ENCODE measurements at regions not wholly inside any gene's neighbourhood (a gene's known extent, or its start where the extent isn't known, plus 50 kb on each side); places are given as distances from the start of the nearest gene placed in this dataset.

DNA sequence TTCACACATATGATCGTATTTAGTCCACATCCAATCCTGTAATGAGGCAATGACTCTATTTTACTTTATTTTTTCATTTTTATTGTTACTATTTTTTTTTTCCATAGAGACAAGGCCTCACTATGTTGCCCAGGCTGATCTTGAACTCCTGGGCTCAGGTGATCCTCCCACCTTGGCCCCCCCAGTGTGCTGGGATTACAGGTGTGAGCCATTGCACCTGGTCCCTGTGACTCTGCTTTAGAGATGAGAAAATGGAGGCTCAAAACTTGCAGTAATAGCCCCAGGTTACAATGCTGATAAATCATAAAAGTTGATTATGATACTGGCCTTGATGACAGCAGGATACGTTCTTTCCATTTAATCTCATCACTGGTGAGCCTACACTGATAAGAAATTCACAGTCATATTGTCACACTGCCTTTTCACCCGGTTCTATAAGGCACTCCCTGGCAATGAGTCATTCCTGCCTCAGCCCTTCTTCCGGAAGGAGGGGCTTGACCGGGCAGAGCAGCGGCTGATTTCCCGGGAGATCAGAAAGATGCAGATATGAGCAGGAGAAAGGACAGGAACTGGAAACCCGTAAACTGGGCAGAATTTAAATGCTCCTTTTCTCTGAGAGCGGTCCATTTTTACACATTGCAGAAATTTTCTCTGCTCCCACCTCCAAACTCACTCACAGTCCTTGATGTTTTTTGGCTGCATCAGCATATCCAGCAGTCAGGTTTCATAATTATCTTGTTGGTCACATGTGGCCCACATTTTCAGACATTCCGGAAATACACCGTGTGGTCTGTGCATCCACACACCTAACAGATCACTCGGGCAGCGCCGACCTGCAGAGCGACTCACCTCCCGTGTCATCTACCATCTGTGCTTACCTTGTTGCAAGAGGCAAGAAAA lies 616.4 kb downstream of the EFNB2 start:
- Histone ChIP-seq H3K9me3 (no peaks in the 10 kb centered on the region), H3K27me3 (no peaks in the 10 kb centered on the region), H3K4me3 (replicated peaks in 1 of 3) (no peak overlapping the region), H3K27ac (no peak overlapping the region), H3K36me3 (no peaks in the 10 kb centered on the region), H3K4me1 (no peaks in the 10 kb centered on the region)
- WGBS, 2 donors = 78 to 80% methylated on average over 16 of the region's 16 CpGs
- intact Hi-C loops (cut with DNase I) = no loop called here
- DNase-seq = no peak
- TF ChIP-seq, protein P1, sequence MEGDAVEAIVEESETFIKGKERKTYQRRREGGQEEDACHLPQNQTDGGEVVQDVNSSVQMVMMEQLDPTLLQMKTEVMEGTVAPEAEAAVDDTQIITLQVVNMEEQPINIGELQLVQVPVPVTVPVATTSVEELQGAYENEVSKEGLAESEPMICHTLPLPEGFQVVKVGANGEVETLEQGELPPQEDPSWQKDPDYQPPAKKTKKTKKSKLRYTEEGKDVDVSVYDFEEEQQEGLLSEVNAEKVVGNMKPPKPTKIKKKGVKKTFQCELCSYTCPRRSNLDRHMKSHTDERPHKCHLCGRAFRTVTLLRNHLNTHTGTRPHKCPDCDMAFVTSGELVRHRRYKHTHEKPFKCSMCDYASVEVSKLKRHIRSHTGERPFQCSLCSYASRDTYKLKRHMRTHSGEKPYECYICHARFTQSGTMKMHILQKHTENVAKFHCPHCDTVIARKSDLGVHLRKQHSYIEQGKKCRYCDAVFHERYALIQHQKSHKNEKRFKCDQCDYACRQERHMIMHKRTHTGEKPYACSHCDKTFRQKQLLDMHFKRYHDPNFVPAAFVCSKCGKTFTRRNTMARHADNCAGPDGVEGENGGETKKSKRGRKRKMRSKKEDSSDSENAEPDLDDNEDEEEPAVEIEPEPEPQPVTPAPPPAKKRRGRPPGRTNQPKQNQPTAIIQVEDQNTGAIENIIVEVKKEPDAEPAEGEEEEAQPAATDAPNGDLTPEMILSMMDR (IDR thresholded peaks at IDR 0.05) = no peak
- TF ChIP-seq POLR2A (IDR thresholded peaks at IDR 0.05) = no peak

DNA sequence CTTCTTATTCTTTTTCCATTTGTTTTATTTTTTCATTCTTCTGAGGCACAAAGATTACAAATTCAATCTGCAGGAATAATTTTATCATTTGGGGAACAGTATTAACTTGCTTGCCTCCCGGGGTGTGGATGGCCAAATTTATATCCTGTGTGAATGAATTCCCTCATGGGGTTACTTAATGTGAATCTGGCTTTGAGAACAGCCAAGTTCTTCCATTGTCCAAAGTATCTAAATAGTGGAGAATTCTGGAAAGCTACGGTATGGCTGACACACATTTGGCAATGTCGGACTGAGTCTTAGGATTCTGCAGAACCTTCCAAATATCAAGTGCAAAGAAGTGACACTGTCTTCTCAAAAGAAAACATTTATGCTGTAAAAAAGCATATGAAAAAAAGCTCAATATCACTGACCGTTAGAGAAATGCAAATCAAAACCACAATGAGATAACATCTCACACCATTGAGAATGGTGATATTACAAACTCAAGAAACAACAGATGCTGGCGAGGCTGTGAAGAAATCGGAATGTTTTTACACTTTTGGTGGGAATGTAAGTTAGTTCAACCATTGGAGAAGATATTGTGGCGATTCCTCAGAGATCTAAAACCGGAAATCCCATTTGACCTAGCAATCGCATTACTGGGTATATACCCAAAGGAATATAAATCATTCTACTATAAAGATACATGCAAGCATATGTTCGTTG lies 620.2 kb downstream of the EFNB2 start:
- Histone ChIP-seq H3K36me3 (no peaks in the 10 kb centered on the region), H3K27me3 (no peaks in the 10 kb centered on the region), H3K4me3 (replicated peaks in 1 of 3) (no peak overlapping the region), H3K9me3 (no peaks in the 10 kb centered on the region), H3K27ac (no peak overlapping the region), H3K4me1 (no peaks in the 10 kb centered on the region)
- WGBS, 2 donors = 74 to 75% methylated on average over 10 of the region's 10 CpGs
- intact Hi-C loops (cut with DNase I) = no loop called here
- DNase-seq = no peak
- no peak for TF ChIP-seq POLR2A (IDR thresholded peaks at IDR 0.05)
- TF ChIP-seq, protein P1 (IDR thresholded peaks at IDR 0.05) = no peak

DNA sequence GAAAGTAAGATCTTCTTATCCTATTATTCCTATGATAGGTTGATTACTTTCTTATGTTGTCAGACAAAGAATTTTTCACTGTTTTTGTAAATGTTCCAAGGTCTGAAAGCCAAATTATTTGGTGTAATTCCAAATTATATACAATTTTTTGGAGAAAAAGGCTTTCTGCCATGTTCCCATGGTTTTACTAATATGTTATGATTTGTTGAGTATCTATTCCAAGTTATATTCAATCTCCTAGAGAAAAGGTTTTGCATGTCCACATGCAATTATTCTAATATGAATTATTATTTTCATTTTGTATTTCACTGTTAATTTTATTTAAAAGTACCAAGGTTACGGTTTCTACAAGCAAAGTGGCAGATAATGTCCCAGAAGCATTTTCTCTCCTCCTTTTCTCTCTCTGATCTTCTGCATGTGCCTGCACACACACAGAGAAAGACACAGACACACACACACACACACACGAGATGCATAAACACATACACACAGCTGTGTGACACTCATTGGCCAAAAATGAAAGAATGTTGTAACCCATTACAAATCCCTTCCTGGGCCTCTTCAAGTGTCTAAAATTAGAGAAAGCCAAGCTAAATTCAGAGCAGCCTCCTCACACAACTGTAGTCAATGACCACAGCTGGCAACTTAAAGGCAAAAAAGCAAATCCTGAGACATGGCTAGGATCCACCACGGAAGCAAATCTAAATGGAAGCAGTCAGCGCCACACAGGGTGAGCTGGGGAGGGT lies 621.0 kb downstream of the EFNB2 start:
- TF ChIP-seq POLR2A (IDR thresholded peaks at IDR 0.05) = no peak
- 67 to 75% methylated on average over 4 of the region's 4 CpGs for WGBS, 2 donors
- H3K4me1 ChIP-seq = no peaks in the 10 kb centered on the region
- no peaks in the 10 kb centered on the region for H3K9me3 ChIP-seq
- H3K27ac ChIP-seq = no peak overlapping the region
- no peak overlapping the region for H3K4me3 ChIP-seq (replicated peaks in 1 of 3)
- no peaks in the 10 kb centered on the region for H3K36me3 ChIP-seq
- DNase-seq = no peak
- no peaks in the 10 kb centered on the region for H3K27me3 ChIP-seq
- intact Hi-C loops (cut with DNase I) = no loop called here

DNA sequence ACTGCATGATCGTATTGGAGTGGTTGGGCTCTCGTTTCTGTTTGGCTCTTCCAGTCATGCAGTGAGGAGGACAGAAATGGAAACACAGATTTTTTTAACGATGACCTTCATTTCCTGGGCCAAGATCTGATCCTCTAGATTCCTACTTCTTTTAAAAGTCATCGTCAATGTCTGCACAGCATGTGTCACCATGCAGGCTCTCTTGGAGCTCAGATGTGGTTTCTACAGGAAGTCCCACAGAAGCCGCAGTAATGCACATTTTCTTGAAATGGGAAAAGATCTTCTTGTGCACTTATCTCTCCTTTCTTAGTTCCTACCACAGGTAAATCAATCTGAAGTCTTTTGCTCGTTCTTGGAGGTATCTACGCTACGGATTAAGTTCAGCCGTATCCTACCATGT lies 626.9 kb downstream of the EFNB2 start:
- H3K27ac ChIP-seq = no peak overlapping the region
- no peak for DNase-seq
- WGBS, 2 donors = 76 to 78% methylated on average over 9 of the region's 9 CpGs
- TF ChIP-seq POLR2A (IDR thresholded peaks at IDR 0.05) = no peak
- TF ChIP-seq, protein P1 (IDR thresholded peaks at IDR 0.05) = no peak
- H3K36me3 ChIP-seq = no peaks in the 10 kb centered on the region
- H3K4me3 ChIP-seq (replicated peaks in 1 of 3) = no peak overlapping the region
- H3K4me1 ChIP-seq = no peaks in the 10 kb centered on the region
- intact Hi-C loops (cut with DNase I) = no loop called here
- no peaks in the 10 kb centered on the region for H3K9me3 ChIP-seq
- no peaks in the 10 kb centered on the region for H3K27me3 ChIP-seq

DNA sequence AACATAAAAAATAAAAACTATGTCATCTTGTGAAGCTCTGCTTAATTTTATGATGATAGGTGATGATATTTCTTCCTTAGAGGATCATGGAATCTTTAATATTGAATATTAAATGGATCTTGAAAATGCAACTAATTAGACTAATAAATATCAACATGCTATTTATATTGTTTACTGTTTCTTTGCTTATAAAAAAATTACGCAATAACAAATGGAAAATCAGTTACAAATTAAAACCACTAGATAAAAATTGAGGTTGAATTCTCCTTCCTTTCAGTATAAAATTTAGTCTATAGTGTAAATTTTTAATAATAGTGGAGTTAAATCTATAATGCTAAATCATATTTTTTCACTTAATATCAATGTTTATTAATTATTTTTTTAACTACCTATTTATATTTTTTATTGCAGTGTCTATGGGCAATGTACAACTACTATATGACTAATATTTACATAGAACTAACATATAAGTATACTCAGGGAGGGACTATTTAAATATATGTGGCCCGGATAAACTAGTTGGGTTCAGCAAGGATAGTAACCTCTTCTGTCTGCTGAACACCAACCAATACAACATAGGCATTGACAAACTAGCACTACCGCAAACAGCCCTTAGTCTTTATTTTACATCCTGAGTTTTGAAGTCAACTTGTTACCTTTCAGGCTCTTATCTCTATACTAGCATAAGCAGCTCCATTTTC lies 628.0 kb downstream of the EFNB2 start:
- Histone ChIP-seq H3K4me1 (no peaks in the 10 kb centered on the region), H3K27me3 (no peaks in the 10 kb centered on the region), H3K9me3 (no peaks in the 10 kb centered on the region), H3K4me3 (replicated peaks in 1 of 3) (no peak overlapping the region), H3K36me3 (no peaks in the 10 kb centered on the region), H3K27ac (no peak overlapping the region)
- 95 to 97% methylated on average over 3 of the region's 3 CpGs for WGBS, 2 donors
- TF ChIP-seq POLR2A (IDR thresholded peaks at IDR 0.05) = no peak
- TF ChIP-seq, protein P1 (IDR thresholded peaks at IDR 0.05) = no peak
- intact Hi-C loops (cut with DNase I) = no loop called here
- DNase-seq = no peak

Data from thyroid gland (tissue), 4 donors.